ENCODE measurements at regions not wholly inside any gene's neighbourhood (a gene's known extent, or its start where the extent isn't known, plus 50 kb on each side); places are given as distances from the start of the nearest gene placed in this dataset.

GRCh38 chr1:221344693-221345092 is 397.2 kb downstream of the DUSP10 start:
- no peak overlapping the region for H2AFZ ChIP-seq (ENCODE audit: low read depth, low read length)
- BruUV-seq (replicated peaks): no TSS peak

More at GRCh38 chr1:221344693-221345092, 397.2 kb downstream of the DUSP10 start:
- intact Hi-C loops (cut with micrococcal nuclease): no loop called here
- no peaks in the 10 kb centered on the region for H4K20me1 ChIP-seq (replicated peaks; ENCODE audit: control insufficient read depth, extremely low read depth, insufficient read depth, low read length)
- ChIA-PET CTCF (no interaction called here), POLR2A (no interaction called here)
- FAIRE-seq: no peak
- dilution Hi-C loops (cut with MboI; ENCODE audit: extremely low pct_ligation_motif_present, low sequenced_read_pairs): no loop called here
- no peaks in the 10 kb centered on the region for H3K9me3 ChIP-seq (replicated peaks; ENCODE audit: control insufficient read depth, insufficient read depth, low read length)
- H3K79me2 ChIP-seq (ENCODE audit: control insufficient read depth, insufficient read depth, low read length): no peaks in the 10 kb centered on the region
- H3K4me1 ChIP-seq (ENCODE audit: control insufficient read depth, extremely low read depth, insufficient read depth, low read length): no peaks in the 10 kb centered on the region
- H3K9ac ChIP-seq (replicated peaks; ENCODE audit: extremely low read depth, insufficient read depth, low read length): no peak overlapping the region
- H3K9me1 ChIP-seq (replicated peaks; ENCODE audit: control insufficient read depth, extremely low read depth, insufficient read depth, low read length): no peaks in the 10 kb centered on the region
- no peaks in the 10 kb centered on the region for H3K36me3 ChIP-seq (ENCODE audit: control insufficient read depth in 2 of 2, extremely low read depth in 1 of 2, insufficient read depth in 2 of 2, low read length in 2 of 2)
- TF ChIP-seq MYC (IDR thresholded peaks at IDR 0.05; ENCODE audit: low read depth, low read length) (no peak), FOS (IDR thresholded peaks at IDR 0.05; ENCODE audit: borderline replicate concordance, insufficient read depth, low read length) (no peak), EZH2 (IDR thresholded peaks at IDR 0.05; ENCODE audit: borderline replicate concordance, low read depth, low read length, severe bottlenecking) (no peak), CTCF (IDR thresholded peaks at IDR 0.05; ENCODE audit: extremely low read depth in 1 of 2, insufficient read depth in 1 of 2, low read depth in 1 of 2, low read length in 2 of 2) (no peak)
- TF ChIP-seq, protein P1, sequence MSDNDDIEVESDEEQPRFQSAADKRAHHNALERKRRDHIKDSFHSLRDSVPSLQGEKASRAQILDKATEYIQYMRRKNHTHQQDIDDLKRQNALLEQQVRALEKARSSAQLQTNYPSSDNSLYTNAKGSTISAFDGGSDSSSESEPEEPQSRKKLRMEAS (IDR thresholded peaks at IDR 0.05; ENCODE audit: insufficient read depth, insufficient read length): no peak
- H3K4me2 ChIP-seq (ENCODE audit: insufficient read depth, low read length): no peak overlapping the region
- H3K27ac ChIP-seq (ENCODE audit: insufficient read depth, low read depth, low read length): no peak overlapping the region
- no peaks in the 10 kb centered on the region for H3K27me3 ChIP-seq (ENCODE audit: control insufficient read depth in 2 of 2, insufficient read depth in 2 of 2, low read length in 2 of 2)
- H3K4me3 ChIP-seq (replicated peaks in 1 of 3; ENCODE audit: insufficient read depth in 1 of 3, low read depth in 1 of 3, low read length in 3 of 3): no peak overlapping the region
- DNase-seq (ENCODE audit: low read depth, low spot score): no peak
